GM21529 (cell line): ENCODE measurements at regions not wholly inside any gene's neighbourhood (a gene's known extent, or its start where the extent isn't known, plus 50 kb on each side); places are given as distances from the start of the nearest gene placed in this dataset.

ENCODE experiments used
- ATAC-seq: cut with Tn5 transposase; IDR thresholded peaks from one replicate; pipeline ENCODE4 v1.9.1; 2021; ENCODE audit not compliant: unreplicated experiment

- no peak for ATAC-seq
Measured at GRCh38 chr12:100738086-100738485, 56.5 kb upstream of the ANO4 start.

DNA sequence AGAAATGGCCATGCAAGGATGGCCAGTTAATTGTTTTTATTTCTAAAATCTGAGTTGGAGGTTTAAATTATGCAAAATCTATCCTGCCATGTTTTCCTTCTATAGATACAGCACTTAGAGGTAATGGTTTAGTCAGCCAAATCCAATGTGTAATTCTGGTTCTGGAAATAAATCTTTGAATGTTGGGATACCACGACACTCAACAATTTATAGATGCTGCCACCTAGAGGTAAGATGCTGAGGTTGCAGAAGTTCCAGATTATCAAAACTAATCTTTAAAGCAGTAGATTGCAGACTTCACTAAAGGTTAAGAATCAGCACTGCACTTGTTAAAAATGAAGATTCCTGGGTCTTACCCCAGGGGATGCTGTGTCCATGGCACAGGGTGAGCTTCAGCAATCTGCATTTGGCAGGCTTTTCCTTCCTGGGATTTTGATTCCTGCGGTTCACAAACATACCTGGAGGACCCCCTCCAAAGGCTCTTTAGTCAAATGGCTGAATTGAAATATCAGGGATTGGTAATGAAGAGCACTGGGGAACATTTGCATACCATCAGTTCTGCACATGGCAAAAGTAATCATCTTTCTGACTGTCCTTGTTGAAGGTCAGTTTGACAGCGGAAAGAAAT is 53.4 kb upstream of the ANO4 start:
- no peak for ATAC-seq

- no peak for ATAC-seq
Measured at GRCh38 chr12:100743060-100743459, 51.5 kb upstream of the ANO4 start.
